Neural progenitor cell (in vitro differentiated cells): ENCODE measurements at regions not wholly inside any gene's neighbourhood (a gene's known extent, or its start where the extent isn't known, plus 50 kb on each side); places are given as distances from the start of the nearest gene placed in this dataset.

ENCODE experiments used
- DNase-seq: peaks from one replicate; pipeline ENCODE4 v3.0.0-alpha.2; 2016; ENCODE audit warnings: low spot score
- H2AFZ ChIP-seq: fragments of 200-600 bp; sonication (generic); replicated peaks from 2 replicates; pipeline ENCODE4 v1.6.1; 2016; ENCODE audit warnings: antibody characterized with exemption
- H3F3A ChIP-seq: fragments of 200-600 bp; sonication (generic); 2 replicates; pipeline ENCODE4 v1.6.1; 2016; ENCODE audit warnings: antibody characterized with exemption, low read depth
- H3K27ac ChIP-seq: fragments of 200-600 bp; sonication (generic); 2 replicates; pipeline ENCODE4 v1.5.1; 2016; ENCODE audit warnings: mild to moderate bottlenecking
- H3K27me3 ChIP-seq: fragments of 200-600 bp; sonication (generic); 2 replicates; pipeline ENCODE4 v1.6.1; 2016; ENCODE audit warnings: mild to moderate bottlenecking, moderate library complexity
- H3K36me3 ChIP-seq: fragments of 200-600 bp; sonication (generic); 2 replicates; pipeline ENCODE4 v1.5.1; 2016
- H3K4me1 ChIP-seq: fragments of 200-600 bp; sonication (generic); 2 replicates; pipeline ENCODE4 v1.6.1; 2016; ENCODE audit warnings: mixed run types
- H3K4me2 ChIP-seq: fragments of 200-600 bp; sonication (generic); 2 replicates; pipeline ENCODE4 v1.6.1; 2016
- H3K4me3 ChIP-seq: fragments of 200-600 bp; sonication (generic); 2 replicates; pipeline ENCODE4 v1.5.1; 2016
- H3K79me2 ChIP-seq: fragments of 200-600 bp; sonication (generic); 2 replicates; pipeline ENCODE4 v1.6.1; 2016; ENCODE audit warnings: low read depth
- H3K9ac ChIP-seq: fragments of 200-600 bp; sonication (generic); 2 replicates; pipeline ENCODE4 v1.6.1; 2016
- H3K9me3 ChIP-seq: fragments of 200-600 bp; sonication (generic); 2 replicates; pipeline ENCODE4 v1.5.1; 2016; ENCODE audit warnings: low read depth
- H4K20me1 ChIP-seq: fragments of 200-600 bp; sonication (generic); 2 replicates; pipeline ENCODE4 v1.6.1; 2016; ENCODE audit warnings: low read depth
- H3K27ac Mint-ChIP-seq: 3 replicates; pipeline ENCODE4 v1.8.0; 2021; ENCODE audit warnings: mixed read lengths
- H3K27me3 Mint-ChIP-seq: 2 replicates; pipeline ENCODE4 v1.8.0; 2022; ENCODE audit warnings: low read depth, mild to moderate bottlenecking, inconsistent platforms, moderate library complexity, mixed read lengths; ENCODE audit not compliant: insufficient read depth
- H3K36me3 Mint-ChIP-seq: 3 replicates; pipeline ENCODE4 v1.8.0; 2021; ENCODE audit warnings: mixed read lengths
- H3K4me1 Mint-ChIP-seq: 3 replicates; pipeline ENCODE4 v1.8.0; 2021; ENCODE audit warnings: mixed read lengths
- H3K4me3 Mint-ChIP-seq: 3 replicates; pipeline ENCODE4 v1.8.0; 2021; ENCODE audit warnings: mild to moderate bottlenecking, moderate library complexity, mixed read lengths
- H3K9me3 Mint-ChIP-seq: 3 replicates; pipeline ENCODE4 v1.8.0; 2020; ENCODE audit warnings: mixed read lengths
- CTCF ChIP-seq: fragments of 200-600 bp; sonication (generic); IDR thresholded peaks from 2 replicates; pipeline ENCODE4 v1.5.1; 2017; ENCODE audit warnings: antibody characterized with exemption, mild to moderate bottlenecking
- EZH2 ChIP-seq: fragments of 200-600 bp; sonication (generic); IDR thresholded peaks from 2 replicates; pipeline ENCODE4 v1.6.1; 2017; ENCODE audit warnings: antibody characterized with exemption, mild to moderate bottlenecking, moderate library complexity
- EZH2phosphoT487 ChIP-seq: fragments of 200-600 bp; sonication (generic); IDR thresholded peaks from 2 replicates; pipeline ENCODE4 v1.6.1; 2017; ENCODE audit warnings: antibody characterized with exemption

GRCh38 chr6:113293423-113293740, 563.8 kb upstream of the MARCKS start:
- H3K27me3 ChIP-seq: no peaks in the 10 kb centered on the region
- no peaks in the 10 kb centered on the region for H3F3A ChIP-seq
- H3K27ac ChIP-seq: no peak overlapping the region
- H3K9me3 ChIP-seq: no peaks in the 10 kb centered on the region
- no peaks in the 10 kb centered on the region for H3K79me2 ChIP-seq
- no peak overlapping the region for H3K9ac ChIP-seq
- peak overlapping the region; percentile 34 for H2AFZ ChIP-seq
- H4K20me1 ChIP-seq: no peaks in the 10 kb centered on the region
- H3K4me1 ChIP-seq: no peaks in the 10 kb centered on the region
- Mint-ChIP-seq H3K27ac (no peak overlapping the region), H3K27me3 (no peaks in the 10 kb centered on the region), H3K9me3 (peaks cover 13% of the 10 kb centered on the region), H3K4me1 (no peaks in the 10 kb centered on the region), H3K4me3 (no peak overlapping the region), H3K36me3 (no peaks in the 10 kb centered on the region)
- DNase-seq: no peak
- TF ChIP-seq EZH2 (no peak), EZH2phosphoT487 (no peak), CTCF (no peak)
- no peak overlapping the region for H3K4me2 ChIP-seq
- no peaks in the 10 kb centered on the region for H3K36me3 ChIP-seq
- H3K4me3 ChIP-seq: no peak overlapping the region

GRCh38 chr6:113299531-113299930, 557.6 kb upstream of the MARCKS start:
- H3K4me1 Mint-ChIP-seq: no peaks in the 10 kb centered on the region

GRCh38 chr6:113301651-113302050, 555.5 kb upstream of the MARCKS start:
- Histone ChIP-seq H3K4me1 (no peaks in the 10 kb centered on the region), H3K4me2 (no peak overlapping the region), H3F3A (no peaks in the 10 kb centered on the region), H3K4me3 (no peak overlapping the region), H3K9me3 (no peaks in the 10 kb centered on the region), H3K36me3 (no peaks in the 10 kb centered on the region), H3K9ac (no peak overlapping the region), H3K27ac (no peak overlapping the region), H2AFZ (no peak overlapping the region), H3K79me2 (no peaks in the 10 kb centered on the region), H3K27me3 (no peaks in the 10 kb centered on the region), H4K20me1 (no peaks in the 10 kb centered on the region)
- H3K9me3 Mint-ChIP-seq: no peaks in the 10 kb centered on the region
- TF ChIP-seq EZH2 (no peak), CTCF (no peak), EZH2phosphoT487 (no peak)
- DNase-seq: no peak
- no peak overlapping the region for H3K27ac Mint-ChIP-seq
- no peaks in the 10 kb centered on the region for H3K36me3 Mint-ChIP-seq
- no peaks in the 10 kb centered on the region for H3K4me1 Mint-ChIP-seq
- no peak overlapping the region for H3K4me3 Mint-ChIP-seq
- peaks cover 3% of the 10 kb centered on the region for H3K27me3 Mint-ChIP-seq

More at GRCh38 chr6:113299531-113299930, 557.6 kb upstream of the MARCKS start:
- Mint-ChIP-seq H3K36me3 (no peaks in the 10 kb centered on the region), H3K27me3 (peaks cover 3% of the 10 kb centered on the region), H3K4me3 (no peak overlapping the region), H3K27ac (no peak overlapping the region), H3K9me3 (peaks cover 6% of the 10 kb centered on the region)
- H3K9ac ChIP-seq: no peak overlapping the region
- no peak for TF ChIP-seq CTCF
- TF ChIP-seq EZH2phosphoT487: no peak
- no peak for TF ChIP-seq EZH2
- DNase-seq: no peak
- H3K9me3 ChIP-seq: no peaks in the 10 kb centered on the region
- no peaks in the 10 kb centered on the region for H3K4me1 ChIP-seq
- H2AFZ ChIP-seq: no peak overlapping the region
- no peak overlapping the region for H3K4me2 ChIP-seq
- H3K36me3 ChIP-seq: no peaks in the 10 kb centered on the region
- no peaks in the 10 kb centered on the region for H3F3A ChIP-seq
- H3K4me3 ChIP-seq: no peak overlapping the region
- no peaks in the 10 kb centered on the region for H4K20me1 ChIP-seq
- no peaks in the 10 kb centered on the region for H3K79me2 ChIP-seq
- H3K27me3 ChIP-seq: no peaks in the 10 kb centered on the region
- no peak overlapping the region for H3K27ac ChIP-seq

- peaks cover 3% of the 10 kb centered on the region for H3K27me3 Mint-ChIP-seq
- TF ChIP-seq CTCF (no peak), EZH2phosphoT487 (no peak), EZH2 (no peak)
- H3K4me1 ChIP-seq: no peaks in the 10 kb centered on the region
- no peak overlapping the region for H3K27ac ChIP-seq
- no peak overlapping the region for H2AFZ ChIP-seq
- no peak overlapping the region for H3K9ac ChIP-seq
- no peaks in the 10 kb centered on the region for H3K27me3 ChIP-seq
- H4K20me1 ChIP-seq: no peaks in the 10 kb centered on the region
- no peak overlapping the region for H3K4me3 ChIP-seq
- H3K4me1 Mint-ChIP-seq: peaks cover 2% of the 10 kb centered on the region
- no peaks in the 10 kb centered on the region for H3K36me3 Mint-ChIP-seq
- no peaks in the 10 kb centered on the region for H3K36me3 ChIP-seq
- H3K4me3 Mint-ChIP-seq: no peak overlapping the region
- H3K9me3 ChIP-seq: no peaks in the 10 kb centered on the region
- no peaks in the 10 kb centered on the region for H3F3A ChIP-seq
- DNase-seq: no peak
- H3K4me2 ChIP-seq: no peak overlapping the region
- no peaks in the 10 kb centered on the region for H3K9me3 Mint-ChIP-seq
- H3K27ac Mint-ChIP-seq: no peak overlapping the region
- no peaks in the 10 kb centered on the region for H3K79me2 ChIP-seq
Observed at GRCh38 chr6:113304116-113304515, 553.0 kb upstream of the MARCKS start.
